ENCODE measurements at regions not wholly inside any gene's neighbourhood (a gene's known extent, or its start where the extent isn't known, plus 50 kb on each side); places are given as distances from the start of the nearest gene placed in this dataset.

GRCh38 chr5:111930449-111930848 lies 173.5 kb upstream of the NREP start:
- TF ChIP-seq POLR2AphosphoS5 (IDR thresholded peaks at IDR 0.05; ENCODE audit: low read depth, low read length): no peak
- TF ChIP-seq TCF7L2 (IDR thresholded peaks at IDR 0.05; ENCODE audit: low read depth, low read length): no peak
- intact Hi-C loops (cut with micrococcal nuclease; ENCODE audit: unreplicated experiment) (no loop called here), in situ Hi-C loops (cut with HindIII; ENCODE audit: low pct_unique_long_range_greater_than_20kb, low sequenced_read_pairs) (no loop called here)
- H3K27me3 ChIP-seq (ENCODE audit: control insufficient read depth, insufficient read depth, low read length): no peaks in the 10 kb centered on the region
- no peak for DNase-seq (ENCODE audit: low read depth, low spot score)
- BruUV-seq (replicated peaks): no TSS peak
- CTCF ChIA-PET: no interaction called here
- ATAC-seq: no peak
- H3K36me3 ChIP-seq (ENCODE audit: control insufficient read depth, insufficient read depth, low read length): no peaks in the 10 kb centered on the region
- H3K4me3 ChIP-seq (ENCODE audit: low read depth in 2 of 2, low read length in 2 of 2): no peak overlapping the region
- no peaks in the 10 kb centered on the region for H3K9me3 ChIP-seq (ENCODE audit: control insufficient read depth, insufficient read depth, low read depth, low read length)
- POLR2A ChIA-PET: no interaction called here
- no peaks in the 10 kb centered on the region for H3K4me1 ChIP-seq (ENCODE audit: control insufficient read depth, insufficient read depth, low read length)
- no peak overlapping the region for H3K27ac ChIP-seq (ENCODE audit: low read length)

GRCh38 chr5:111929867-111930266 lies 172.9 kb upstream of the NREP start:
- Histone ChIP-seq H3K27ac (ENCODE audit: low read length) (no peak overlapping the region), H3K4me1 (ENCODE audit: control insufficient read depth, insufficient read depth, low read length) (no peaks in the 10 kb centered on the region), H3K4me3 (ENCODE audit: low read depth in 2 of 2, low read length in 2 of 2) (no peak overlapping the region), H3K36me3 (ENCODE audit: control insufficient read depth, insufficient read depth, low read length) (no peaks in the 10 kb centered on the region), H3K9me3 (ENCODE audit: control insufficient read depth, insufficient read depth, low read depth, low read length) (no peaks in the 10 kb centered on the region), H3K27me3 (ENCODE audit: control insufficient read depth, insufficient read depth, low read length) (no peaks in the 10 kb centered on the region)
- CTCF ChIA-PET: no interaction called here
- TF ChIP-seq TCF7L2 (IDR thresholded peaks at IDR 0.05; ENCODE audit: low read depth, low read length) (no peak), POLR2AphosphoS5 (IDR thresholded peaks at IDR 0.05; ENCODE audit: low read depth, low read length) (no peak), CTCF (IDR thresholded peaks at IDR 0.05) (no peak), REST (IDR thresholded peaks at IDR 0.05; ENCODE audit: insufficient read depth in 1 of 2, low read depth in 2 of 2, low read length in 1 of 2) (no peak), SIN3A (IDR thresholded peaks at IDR 0.05; ENCODE audit: borderline replicate concordance, insufficient read depth, low read depth, low read length) (no peak)
- POLR2A ChIA-PET: no interaction called here
- in situ Hi-C loops (cut with HindIII; ENCODE audit: low pct_unique_long_range_greater_than_20kb, low sequenced_read_pairs) (no loop called here), intact Hi-C loops (cut with micrococcal nuclease; ENCODE audit: unreplicated experiment) (no loop called here)
- no TSS peak for BruUV-seq (replicated peaks)
- no peak for ATAC-seq
- no peak for DNase-seq (ENCODE audit: low read depth, low spot score)

- no peak for ATAC-seq
Measured at GRCh38 chr5:111929261-111929660, 172.3 kb upstream of the NREP start.

More at GRCh38 chr5:111929261-111929660, 172.3 kb upstream of the NREP start:
- H3K4me3 ChIP-seq (ENCODE audit: low read depth in 2 of 2, low read length in 2 of 2): no peak overlapping the region
- in situ Hi-C loops (cut with HindIII; ENCODE audit: low pct_unique_long_range_greater_than_20kb, low sequenced_read_pairs) (no loop called here), intact Hi-C loops (cut with micrococcal nuclease; ENCODE audit: unreplicated experiment) (no loop called here)
- ChIA-PET POLR2A (no interaction called here), CTCF (no interaction called here)
- no peak overlapping the region for H3K27ac ChIP-seq (ENCODE audit: low read length)
- no peak for DNase-seq (ENCODE audit: low read depth, low spot score)
- no peak for TF ChIP-seq CTCF (IDR thresholded peaks at IDR 0.05)
- TF ChIP-seq REST (IDR thresholded peaks at IDR 0.05; ENCODE audit: insufficient read depth in 1 of 2, low read depth in 2 of 2, low read length in 1 of 2): no peak
- TF ChIP-seq POLR2AphosphoS5 (IDR thresholded peaks at IDR 0.05; ENCODE audit: low read depth, low read length): no peak
- TF ChIP-seq SIN3A (IDR thresholded peaks at IDR 0.05; ENCODE audit: borderline replicate concordance, insufficient read depth, low read depth, low read length): no peak
- TF ChIP-seq TCF7L2 (IDR thresholded peaks at IDR 0.05; ENCODE audit: low read depth, low read length): no peak
- no peaks in the 10 kb centered on the region for H3K9me3 ChIP-seq (ENCODE audit: control insufficient read depth, insufficient read depth, low read depth, low read length)
- no peaks in the 10 kb centered on the region for H3K4me1 ChIP-seq (ENCODE audit: control insufficient read depth, insufficient read depth, low read length)
- no TSS peak for BruUV-seq (replicated peaks)
- H3K36me3 ChIP-seq (ENCODE audit: control insufficient read depth, insufficient read depth, low read length): no peaks in the 10 kb centered on the region
- H3K27me3 ChIP-seq (ENCODE audit: control insufficient read depth, insufficient read depth, low read length): no peaks in the 10 kb centered on the region

All from Panc1 (cell line).